Medulla oblongata (tissue), 1 donor: ENCODE measurements at regions not wholly inside any gene's neighbourhood (a gene's known extent, or its start where the extent isn't known, plus 50 kb on each side); places are given as distances from the start of the nearest gene placed in this dataset.
"Not testable (repeated sequence)": the region's sequence is repeated elsewhere in the genome, so short reads cannot be mapped to it uniquely, and the experiment has no call there.

ENCODE experiments used
- DNase-seq: peaks from one replicate; pipeline ENCODE4 v3.0.0-alpha.2; 2015; ENCODE audit errors: extremely low spot score

DNA sequence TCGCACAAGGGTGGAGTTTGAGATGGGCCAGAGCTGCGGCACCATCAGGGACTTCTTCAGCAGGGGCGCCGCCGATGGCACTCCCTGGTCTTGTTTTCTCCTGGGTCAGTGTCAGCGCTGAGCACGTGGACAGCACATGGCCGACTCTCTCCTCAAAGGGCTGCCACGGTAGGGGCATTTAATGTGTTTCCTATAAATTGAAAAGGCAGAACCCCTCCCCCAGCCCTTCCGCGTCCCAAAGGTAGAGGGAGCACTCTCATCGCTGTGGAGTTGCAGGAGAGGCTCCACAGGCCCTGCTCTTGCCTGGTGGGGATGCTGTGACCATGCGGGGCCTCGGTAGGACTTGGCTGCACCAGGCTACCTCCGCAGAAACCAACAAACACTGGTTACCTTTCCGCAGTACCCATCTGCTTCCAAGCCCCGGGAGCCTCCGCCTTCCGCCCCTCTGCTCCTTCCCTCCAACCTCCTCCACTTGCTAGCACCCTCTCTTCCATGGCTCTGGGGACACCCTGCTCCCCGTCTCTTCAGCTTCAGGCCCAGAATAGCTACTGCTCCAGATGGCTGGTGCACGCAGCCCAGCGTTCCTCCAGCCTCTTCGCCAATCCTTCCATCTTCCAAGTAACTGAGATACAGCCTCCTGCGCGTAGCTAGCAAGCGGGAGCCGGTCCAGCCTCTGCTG is 166.3 kb upstream of the ADCY1 start:
- DNase-seq, result no peak

DNA sequence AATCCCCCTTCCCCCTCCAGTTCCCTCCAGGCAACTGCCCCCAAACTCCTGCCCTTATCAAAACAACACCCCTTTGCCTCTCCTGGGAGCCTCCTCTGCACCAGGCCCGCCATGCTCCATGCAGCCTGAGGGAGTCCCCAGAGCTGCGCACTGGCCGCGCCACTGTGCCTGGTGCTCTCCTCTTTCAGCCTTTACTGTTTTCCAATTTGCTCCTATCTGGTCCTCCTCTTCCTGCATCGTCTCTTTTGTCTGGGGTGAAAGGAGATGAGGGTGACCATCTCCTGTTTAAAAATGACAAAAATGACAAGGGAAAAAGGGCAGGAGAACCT is 165.8 kb upstream of the ADCY1 start:
- no peak for DNase-seq

DNA sequence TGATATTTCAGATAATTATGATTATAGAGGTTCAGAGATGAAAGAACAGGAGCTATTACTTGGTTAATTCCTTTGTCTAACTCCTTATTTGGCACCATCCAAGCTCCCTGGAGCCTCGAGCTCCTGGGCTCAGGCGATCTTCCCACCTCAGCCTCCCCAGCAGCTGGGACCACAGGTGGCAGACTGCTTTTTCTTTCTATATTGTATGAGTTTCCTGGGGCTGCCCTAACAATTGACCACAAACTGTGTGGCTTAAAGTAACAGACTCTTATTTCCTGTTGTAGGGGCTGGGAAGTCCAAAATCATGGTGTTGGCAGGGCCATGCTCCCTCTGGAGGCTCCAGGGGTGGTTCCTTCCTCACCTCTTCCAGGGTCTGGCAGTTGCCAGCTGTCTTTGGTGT is 163.3 kb upstream of the ADCY1 start:
- DNase-seq, result no peak

DNA sequence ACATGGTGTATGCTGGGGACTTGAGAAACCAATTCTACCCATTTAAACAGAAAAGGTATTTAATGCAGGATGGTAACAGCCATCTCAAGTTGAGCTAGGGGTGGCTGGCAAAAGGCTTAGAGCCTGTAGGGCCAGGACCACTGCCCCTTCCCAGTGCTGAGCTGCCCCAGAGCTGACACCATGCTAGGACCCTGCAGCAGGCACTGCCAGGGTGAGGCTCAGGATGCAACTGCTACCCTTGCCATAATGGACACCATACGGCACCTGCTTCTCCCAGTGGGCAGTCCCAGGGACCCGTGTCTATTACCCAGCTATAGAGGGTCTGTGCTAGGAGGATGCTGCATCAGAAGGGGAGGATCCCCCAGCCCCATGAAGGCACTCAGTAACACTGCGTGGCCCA is 160.7 kb upstream of the ADCY1 start:
- no peak for DNase-seq

DNA sequence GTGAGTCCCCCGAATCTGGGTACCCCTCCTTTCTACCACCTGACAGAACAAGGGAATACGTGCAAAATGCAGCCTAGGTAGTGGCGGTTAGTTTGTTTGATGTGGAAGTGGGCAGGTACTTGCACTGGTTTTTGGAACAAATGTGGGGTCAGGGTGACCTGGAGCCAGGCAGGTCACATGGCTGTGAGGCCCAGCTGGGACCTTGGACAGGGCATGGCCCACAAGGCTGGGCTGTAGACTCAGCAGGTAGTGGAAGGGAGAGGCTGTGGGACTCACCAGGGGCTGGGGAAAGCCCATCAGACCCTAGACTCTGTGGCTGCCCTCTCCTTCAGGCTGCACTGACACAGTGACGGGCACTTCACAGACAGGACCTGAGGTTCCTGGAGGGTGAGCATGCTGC is 159.9 kb upstream of the ADCY1 start:
- no peak for DNase-seq

- no peak for DNase-seq
These were observed 158.9 kb upstream of the ADCY1 start for GRCh38 chr7:45415265-45415664.

DNA sequence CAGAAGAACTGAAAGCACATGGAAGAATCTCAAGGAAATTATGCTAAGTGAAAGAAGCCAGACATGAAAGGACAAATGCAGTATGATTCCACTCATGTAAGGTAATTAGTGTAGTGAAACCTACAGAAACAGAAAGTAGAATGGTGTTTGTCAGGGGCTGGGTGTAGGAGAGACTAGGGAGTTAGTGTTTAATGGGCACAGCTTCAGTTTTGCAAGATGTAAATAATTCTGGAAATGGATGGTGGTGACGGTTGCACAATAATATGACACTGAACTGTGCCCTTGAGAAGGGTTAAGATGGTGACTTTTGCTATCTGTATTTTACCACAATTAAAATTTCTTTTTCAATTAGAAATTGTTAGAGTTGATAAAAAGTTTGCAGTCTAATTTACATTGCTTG is 157.3 kb upstream of the ADCY1 start:
- no peak for DNase-seq

DNA sequence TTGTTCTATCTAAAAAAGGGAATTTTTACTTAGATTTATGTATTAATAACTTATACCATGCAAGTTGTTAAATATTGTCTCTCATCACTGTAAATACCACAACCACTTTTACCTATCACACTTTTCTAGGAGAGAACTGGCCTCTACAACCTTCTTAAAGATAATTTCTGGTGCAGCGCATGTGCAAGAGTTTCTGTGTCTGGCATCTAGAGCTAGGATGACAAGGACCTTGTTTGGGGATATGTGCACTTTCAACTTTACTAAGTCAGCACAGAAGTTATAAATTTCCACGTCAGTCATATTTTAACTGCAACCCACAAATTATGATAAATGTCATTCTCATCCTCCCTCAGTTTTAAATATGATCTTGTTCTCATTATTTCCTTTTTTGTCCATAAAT is 156.9 kb upstream of the ADCY1 start:
- no peak for DNase-seq

DNA sequence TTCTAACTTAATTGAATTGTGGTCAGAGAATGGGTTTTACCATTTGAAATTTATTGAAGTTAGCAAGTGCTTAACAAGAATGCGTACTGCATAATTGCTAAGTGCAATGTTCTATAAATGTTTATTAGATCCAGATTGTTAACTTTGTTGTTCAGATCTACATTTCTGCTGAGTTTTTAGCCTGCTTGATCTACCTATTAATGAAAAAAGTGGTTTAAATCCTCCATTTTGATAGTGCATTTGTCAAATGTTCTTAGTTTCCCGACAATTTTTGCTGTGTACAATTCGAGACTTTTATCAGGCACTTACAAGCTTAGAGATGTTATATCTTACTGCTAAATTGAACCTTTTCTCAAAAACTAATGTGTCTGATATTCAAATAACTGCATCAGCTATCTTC is 156.4 kb upstream of the ADCY1 start:
- no peak for DNase-seq

- DNase-seq, result no peak
These were observed 153.2 kb upstream of the ADCY1 start for GRCh38 chr7:45420843-45421495.

GRCh38 chr7:45421806-45422205 is 152.4 kb upstream of the ADCY1 start:
- no peak for DNase-seq

DNA sequence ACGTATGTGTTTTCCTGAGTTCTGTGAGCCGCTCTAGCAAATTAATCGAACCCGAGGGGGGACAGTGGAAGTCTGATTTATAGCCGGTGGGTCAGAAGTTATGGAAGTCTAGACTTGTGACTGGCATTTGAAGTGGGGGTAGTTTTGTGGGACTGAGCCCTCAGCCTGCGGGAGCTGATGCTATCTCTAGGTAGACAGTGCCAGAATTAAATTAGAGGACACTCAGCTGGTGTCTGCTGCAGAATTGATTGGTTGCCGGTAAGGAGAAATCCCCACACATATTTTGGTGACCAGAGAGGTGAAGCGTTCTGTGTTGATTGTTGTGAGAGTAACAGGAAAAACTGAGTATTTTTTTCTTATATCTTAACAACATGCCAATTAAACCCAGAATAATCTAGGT is 143.8 kb upstream of the ADCY1 start:
- no peak for DNase-seq

GRCh38 chr7:45434167-45434784 is 139.9 kb upstream of the ADCY1 start:
- DNase-seq, result no peak

DNA sequence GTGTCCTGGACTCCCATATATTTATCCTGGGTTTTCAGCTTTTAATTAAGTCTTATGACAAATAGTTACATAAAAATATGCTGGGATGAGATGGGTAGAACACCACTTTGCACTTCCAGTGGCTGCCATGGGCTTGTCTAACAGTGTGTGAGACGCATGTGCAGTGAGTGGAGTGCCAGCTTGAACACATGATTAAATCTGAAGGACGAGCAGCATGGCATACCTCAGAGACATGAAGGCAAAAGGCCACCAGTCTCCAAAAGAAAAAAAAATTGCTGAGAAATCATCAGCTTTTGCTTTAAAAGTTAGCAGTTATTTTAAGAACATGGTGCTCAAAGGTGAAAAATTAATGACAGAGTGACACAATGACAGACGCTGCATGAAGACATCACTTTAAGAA is 139.0 kb upstream of the ADCY1 start:
- DNase-seq, result no peak

- no peak for DNase-seq
These were observed 138.3 kb upstream of the ADCY1 start for GRCh38 chr7:45435846-45436245.

- DNase-seq, result not testable (repeated sequence)
These were observed 133.4 kb upstream of the ADCY1 start for GRCh38 chr7:45440776-45441175.

GRCh38 chr7:45443263-45443662 is 130.9 kb upstream of the ADCY1 start:
- no peak for DNase-seq

GRCh38 chr7:45446195-45446944 is 127.8 kb upstream of the ADCY1 start:
- DNase-seq, result no peak

DNA sequence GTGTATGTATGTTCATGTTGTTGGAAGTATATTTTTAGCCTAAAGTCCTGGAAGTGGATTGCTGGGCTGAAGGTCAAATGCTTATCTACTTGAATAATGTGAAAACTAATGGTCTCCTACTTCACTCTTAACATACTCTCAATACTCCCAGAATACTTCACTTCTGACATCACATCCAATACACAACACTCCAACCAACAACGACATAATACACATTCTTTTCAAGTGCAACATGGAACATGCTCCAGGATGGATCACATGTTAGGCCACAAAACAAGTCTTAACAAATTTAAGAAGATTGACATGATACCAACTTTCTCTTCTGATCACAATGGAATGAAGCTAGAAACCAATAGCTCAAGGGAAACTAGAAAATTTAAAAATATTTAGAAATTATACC is 126.9 kb upstream of the ADCY1 start:
- DNase-seq, result no peak

- no peak for DNase-seq
These were observed 123.5 kb upstream of the ADCY1 start for GRCh38 chr7:45450571-45451204.

DNA sequence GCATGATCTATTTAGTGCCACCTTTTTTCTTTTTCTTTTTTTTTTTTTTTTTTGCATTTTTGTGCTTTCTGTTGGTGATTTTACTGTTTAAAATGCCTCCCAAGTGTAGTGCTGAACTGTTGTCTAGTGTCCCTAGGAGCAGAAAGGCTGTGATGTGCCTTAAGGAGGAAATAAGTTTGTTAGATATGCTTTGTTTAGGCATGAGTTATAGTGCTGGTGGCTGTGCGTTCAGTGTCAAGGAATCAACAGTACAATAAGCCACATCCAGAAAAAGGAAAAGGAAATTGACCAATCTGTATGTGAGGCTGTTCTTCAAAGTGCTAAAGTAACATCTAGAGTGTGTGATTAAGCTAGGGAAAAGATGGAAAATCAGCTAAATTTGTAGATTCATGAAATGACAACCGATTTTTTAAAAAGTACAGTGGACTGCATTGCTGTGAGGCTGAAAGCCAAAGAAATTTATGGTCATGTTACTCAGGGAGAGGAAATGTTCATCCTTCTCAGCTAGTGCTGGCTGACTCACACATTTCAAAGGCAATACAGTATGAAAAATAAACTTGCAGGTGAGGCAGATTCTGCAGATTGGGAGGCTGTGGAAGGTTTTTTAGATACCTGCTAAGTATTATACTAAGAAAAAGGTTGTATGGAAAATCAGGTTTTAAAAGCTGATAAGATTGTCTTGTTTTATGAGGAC is 122.7 kb upstream of the ADCY1 start:
- no peak for DNase-seq

DNA sequence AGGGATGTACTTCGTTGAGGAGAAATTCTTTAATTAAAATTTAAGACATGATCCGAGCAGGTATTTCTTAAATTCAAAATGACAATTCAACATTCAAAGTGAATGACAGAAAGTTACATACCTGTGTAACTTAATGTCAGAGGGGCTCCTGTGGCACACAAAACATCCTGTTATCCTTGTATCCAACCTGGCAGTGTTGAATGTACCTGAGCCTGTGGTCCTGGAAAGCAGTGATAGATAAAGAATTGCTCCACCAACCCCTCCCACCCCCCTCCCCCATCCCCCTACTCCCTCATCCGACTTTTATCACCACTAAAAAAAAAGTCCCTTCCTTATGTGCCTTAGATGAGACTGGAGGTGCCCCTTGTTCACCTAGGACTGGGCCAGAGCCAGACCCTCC is 119.4 kb upstream of the ADCY1 start:
- no peak for DNase-seq
